BE2C (cell line): ENCODE measurements at regions not wholly inside any gene's neighbourhood (a gene's known extent, or its start where the extent isn't known, plus 50 kb on each side); places are given as distances from the start of the nearest gene placed in this dataset.

ENCODE experiments used
- DNase-seq: peaks from one replicate; pipeline ENCODE4 v3.0.0-alpha.2; 2020
- H3K27me3 ChIP-seq: fragments of 250-450 bp; sonication (Bioruptor Pico); 2 replicates; pipeline ENCODE4 v1.5.1; 2020; ENCODE audit warnings: mild to moderate bottlenecking
- H3K36me3 ChIP-seq: fragments of 250-450 bp; sonication (Bioruptor Pico); 2 replicates; pipeline ENCODE4 v1.5.1; 2020; ENCODE audit warnings: mild to moderate bottlenecking
- H3K4me1 ChIP-seq: fragments of 250-450 bp; sonication (Bioruptor Pico); 2 replicates; pipeline ENCODE4 v1.5.1; 2020
- H3K4me3 ChIP-seq: 2 replicates; pipeline ENCODE4 v1.5.1; 2011; ENCODE audit warnings: low read depth, low read length
- H3K9me3 ChIP-seq: fragments of 250-450 bp; sonication (Bioruptor Pico); 2 replicates; pipeline ENCODE4 v1.5.1; 2020
- TF ChIP-seq, protein P1 (sequence below): IDR thresholded peaks from 2 replicates; pipeline ENCODE4 v1.5.1; 2012; ENCODE audit warnings: mild to moderate bottlenecking, low read depth, low read length

- Histone ChIP-seq H3K4me1 (no peaks in the 10 kb centered on the region), H3K4me3 (no peak overlapping the region), H3K9me3 (no peaks in the 10 kb centered on the region), H3K27me3 (no peaks in the 10 kb centered on the region), H3K36me3 (no peaks in the 10 kb centered on the region)
- no peak for DNase-seq
- TF ChIP-seq, protein P1, sequence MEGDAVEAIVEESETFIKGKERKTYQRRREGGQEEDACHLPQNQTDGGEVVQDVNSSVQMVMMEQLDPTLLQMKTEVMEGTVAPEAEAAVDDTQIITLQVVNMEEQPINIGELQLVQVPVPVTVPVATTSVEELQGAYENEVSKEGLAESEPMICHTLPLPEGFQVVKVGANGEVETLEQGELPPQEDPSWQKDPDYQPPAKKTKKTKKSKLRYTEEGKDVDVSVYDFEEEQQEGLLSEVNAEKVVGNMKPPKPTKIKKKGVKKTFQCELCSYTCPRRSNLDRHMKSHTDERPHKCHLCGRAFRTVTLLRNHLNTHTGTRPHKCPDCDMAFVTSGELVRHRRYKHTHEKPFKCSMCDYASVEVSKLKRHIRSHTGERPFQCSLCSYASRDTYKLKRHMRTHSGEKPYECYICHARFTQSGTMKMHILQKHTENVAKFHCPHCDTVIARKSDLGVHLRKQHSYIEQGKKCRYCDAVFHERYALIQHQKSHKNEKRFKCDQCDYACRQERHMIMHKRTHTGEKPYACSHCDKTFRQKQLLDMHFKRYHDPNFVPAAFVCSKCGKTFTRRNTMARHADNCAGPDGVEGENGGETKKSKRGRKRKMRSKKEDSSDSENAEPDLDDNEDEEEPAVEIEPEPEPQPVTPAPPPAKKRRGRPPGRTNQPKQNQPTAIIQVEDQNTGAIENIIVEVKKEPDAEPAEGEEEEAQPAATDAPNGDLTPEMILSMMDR = no peak
These were observed 538.3 kb upstream of the CLINT1 start for GRCh38 chr5:158397278-158397677.

- Histone ChIP-seq H3K4me3 (no peak overlapping the region), H3K4me1 (peaks cover 7% of the 10 kb centered on the region), H3K9me3 (no peaks in the 10 kb centered on the region), H3K36me3 (no peaks in the 10 kb centered on the region), H3K27me3 (no peaks in the 10 kb centered on the region)
- no peak for DNase-seq
- TF ChIP-seq, protein P1 = no peak
These were observed 535.2 kb upstream of the CLINT1 start for GRCh38 chr5:158394102-158394501.

GRCh38 chr5:158393457-158393856 lies 534.5 kb upstream of the CLINT1 start:
- TF ChIP-seq, protein P1 = no peak
- Histone ChIP-seq H3K4me3 (no peak overlapping the region), H3K36me3 (no peaks in the 10 kb centered on the region), H3K4me1 (peaks cover 13% of the 10 kb centered on the region), H3K27me3 (no peaks in the 10 kb centered on the region), H3K9me3 (no peaks in the 10 kb centered on the region)
- DNase-seq = no peak

- no peaks in the 10 kb centered on the region for H3K9me3 ChIP-seq
- H3K4me3 ChIP-seq = no peak overlapping the region
- H3K4me1 ChIP-seq = peaks cover 15% of the 10 kb centered on the region
- H3K27me3 ChIP-seq = no peaks in the 10 kb centered on the region
- H3K36me3 ChIP-seq = no peaks in the 10 kb centered on the region
- TF ChIP-seq, protein P1 = no peak
- DNase-seq = no peak
These were observed 533.8 kb upstream of the CLINT1 start for GRCh38 chr5:158392753-158393152.

GRCh38 chr5:158390577-158390976 lies 531.6 kb upstream of the CLINT1 start:
- Histone ChIP-seq H3K4me1 (peaks cover 21% of the 10 kb centered on the region), H3K4me3 (no peak overlapping the region), H3K36me3 (no peaks in the 10 kb centered on the region), H3K9me3 (no peaks in the 10 kb centered on the region), H3K27me3 (no peaks in the 10 kb centered on the region)
- no peak for DNase-seq
- TF ChIP-seq, protein P1 = no peak

- Histone ChIP-seq H3K36me3 (no peaks in the 10 kb centered on the region), H3K4me3 (no peak overlapping the region), H3K4me1 (peaks cover 21% of the 10 kb centered on the region), H3K9me3 (no peaks in the 10 kb centered on the region), H3K27me3 (no peaks in the 10 kb centered on the region)
- DNase-seq = peak; percentile 14
- TF ChIP-seq, protein P1 = no peak
These were observed 530.8 kb upstream of the CLINT1 start for GRCh38 chr5:158389786-158390185.
